ENCODE measurements at regions not wholly inside any gene's neighbourhood (a gene's known extent, or its start where the extent isn't known, plus 50 kb on each side); places are given as distances from the start of the nearest gene placed in this dataset.

DNA sequence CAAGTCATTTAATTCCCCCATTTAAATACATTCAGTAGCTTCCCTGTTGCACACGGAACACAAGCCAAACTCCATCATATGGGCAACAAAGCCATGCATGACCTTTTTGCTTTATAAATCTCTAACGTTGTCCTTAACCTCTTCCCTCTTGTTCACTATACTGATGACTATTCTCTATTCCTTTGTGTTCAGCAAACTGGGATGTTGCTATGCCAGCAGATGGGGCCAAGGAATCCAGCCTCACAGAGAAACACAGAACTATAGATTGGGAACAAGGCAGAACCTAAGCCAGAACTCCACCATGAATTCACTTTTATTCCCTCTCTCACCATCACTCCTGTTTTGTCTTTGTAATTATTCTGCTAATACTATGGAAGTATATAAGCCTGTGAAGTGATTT, 398.4 kb downstream of the TUSC7 start:
- TF ChIP-seq, protein P1, sequence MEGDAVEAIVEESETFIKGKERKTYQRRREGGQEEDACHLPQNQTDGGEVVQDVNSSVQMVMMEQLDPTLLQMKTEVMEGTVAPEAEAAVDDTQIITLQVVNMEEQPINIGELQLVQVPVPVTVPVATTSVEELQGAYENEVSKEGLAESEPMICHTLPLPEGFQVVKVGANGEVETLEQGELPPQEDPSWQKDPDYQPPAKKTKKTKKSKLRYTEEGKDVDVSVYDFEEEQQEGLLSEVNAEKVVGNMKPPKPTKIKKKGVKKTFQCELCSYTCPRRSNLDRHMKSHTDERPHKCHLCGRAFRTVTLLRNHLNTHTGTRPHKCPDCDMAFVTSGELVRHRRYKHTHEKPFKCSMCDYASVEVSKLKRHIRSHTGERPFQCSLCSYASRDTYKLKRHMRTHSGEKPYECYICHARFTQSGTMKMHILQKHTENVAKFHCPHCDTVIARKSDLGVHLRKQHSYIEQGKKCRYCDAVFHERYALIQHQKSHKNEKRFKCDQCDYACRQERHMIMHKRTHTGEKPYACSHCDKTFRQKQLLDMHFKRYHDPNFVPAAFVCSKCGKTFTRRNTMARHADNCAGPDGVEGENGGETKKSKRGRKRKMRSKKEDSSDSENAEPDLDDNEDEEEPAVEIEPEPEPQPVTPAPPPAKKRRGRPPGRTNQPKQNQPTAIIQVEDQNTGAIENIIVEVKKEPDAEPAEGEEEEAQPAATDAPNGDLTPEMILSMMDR (IDR thresholded peaks at IDR 0.05; ENCODE audit: low read length): no peak
- TF ChIP-seq EZH2phosphoT487 (IDR thresholded peaks at IDR 0.05; ENCODE audit: low read length) (no peak), EZH2 (optimal IDR thresholded peaks at IDR 0.05; ENCODE audit: low read depth, low read length) (no peak)

All from MM.1S (cell line).